ENCODE measurements at regions not wholly inside any gene's neighbourhood (a gene's known extent, or its start where the extent isn't known, plus 50 kb on each side); places are given as distances from the start of the nearest gene placed in this dataset.

- TF ChIP-seq CTCF (IDR thresholded peaks at IDR 0.05) (no peak), POLR2A (IDR thresholded peaks at IDR 0.05) (no peak), POLR2AphosphoS5 (IDR thresholded peaks at IDR 0.05; ENCODE audit: insufficient read depth in 1 of 2, low read depth in 1 of 2) (no peak)
Measured at GRCh38 chr13:90723381-90723780, 624.1 kb upstream of the MIR17HG start.

Measured in vagina (tissue), 2 donors.